Skin epidermis (tissue), 12 donors: ENCODE measurements at regions not wholly inside any gene's neighbourhood (a gene's known extent, or its start where the extent isn't known, plus 50 kb on each side); places are given as distances from the start of the nearest gene placed in this dataset.
"Not testable (repeated sequence)": the region's sequence is repeated elsewhere in the genome, so short reads cannot be mapped to it uniquely, and the experiment has no call there.

ENCODE experiments used
- H3K27ac ChIP-seq, 21 experiments: fragments of 200-600 bp; sonication (generic) in 11 of 21; one replicate each; pipeline ENCODE4 v1.5.0; 2020; ENCODE audit warnings: mild to moderate bottlenecking in 3 of 21, inconsistent platforms in 2 of 21, moderate library complexity in 2 of 21
- H3K4me3 ChIP-seq, 7 experiments: fragments of 200-600 bp; sonication (generic) in 2 of 7; one replicate each; pipeline ENCODE4 v1.5.0; 2020; ENCODE audit warnings: inconsistent platforms in 2 of 7, mild to moderate bottlenecking in 2 of 7, moderate library complexity in 1 of 7

GRCh38 chr1:234771642-234772344 is 161.8 kb upstream of the IRF2BP2 start:
- H3K27ac ChIP-seq, result peak overlapping the region in 19 of 21 experiments; percentile 13 to 93 (median 68)
- H3K4me3 ChIP-seq, result no peak overlapping the region

- Histone ChIP-seq H3K4me3 (no peak overlapping the region), H3K27ac (peak overlapping the region in 11 of 21 experiments; percentile 13 to 93 (median 73))
Measured at GRCh38 chr1:234770924-234771540, 161.1 kb upstream of the IRF2BP2 start.

GRCh38 chr1:234769986-234770795 is 160.2 kb upstream of the IRF2BP2 start:
- no peak overlapping the region for H3K4me3 ChIP-seq
- H3K27ac ChIP-seq, result peak overlapping the region in 3 of 21 experiments; percentile 3 to 71 (median 15)

- H3K4me3 ChIP-seq, result no peak overlapping the region
- H3K27ac ChIP-seq, result peak overlapping the region in 3 of 21 experiments; percentile 1 to 71 (median 52)
Measured at GRCh38 chr1:234769284-234769985, 159.5 kb upstream of the IRF2BP2 start.

- H3K4me3 ChIP-seq, result no peak overlapping the region
- H3K27ac ChIP-seq, result peak overlapping the region in 6 of 21 experiments; percentile 1 to 71 (median 39)
Measured at GRCh38 chr1:234768569-234769283, 158.7 kb upstream of the IRF2BP2 start.

- Histone ChIP-seq H3K4me3 (no peak overlapping the region), H3K27ac (peak overlapping the region in 3 of 21 experiments; percentile 5 to 71 (median 52))
Measured at GRCh38 chr1:234768171-234768568, 158.2 kb upstream of the IRF2BP2 start.

- no peak overlapping the region for H3K27ac ChIP-seq
- no peak overlapping the region for H3K4me3 ChIP-seq
Measured at GRCh38 chr1:234765672-234766071, 155.7 kb upstream of the IRF2BP2 start.

- Histone ChIP-seq H3K27ac (no peak overlapping the region), H3K4me3 (no peak overlapping the region)
Measured at GRCh38 chr1:234765181-234765580, 155.2 kb upstream of the IRF2BP2 start.

GRCh38 chr1:234763910-234764309 is 153.9 kb upstream of the IRF2BP2 start:
- Histone ChIP-seq H3K27ac (no peak overlapping the region), H3K4me3 (no peak overlapping the region)

- no peak overlapping the region for H3K27ac ChIP-seq
- no peak overlapping the region for H3K4me3 ChIP-seq
Measured at GRCh38 chr1:234763367-234763766, 153.4 kb upstream of the IRF2BP2 start.

- H3K27ac ChIP-seq, H3K4me3 ChIP-seq: not testable (repeated sequence)
Measured at GRCh38 chr1:234762127-234762526, 152.1 kb upstream of the IRF2BP2 start.

GRCh38 chr1:234760303-234760723 is 150.3 kb upstream of the IRF2BP2 start:
- H3K27ac ChIP-seq, result no peak overlapping the region

GRCh38 chr1:234759888-234760287 is 149.9 kb upstream of the IRF2BP2 start:
- Histone ChIP-seq H3K4me3 (no peak overlapping the region), H3K27ac (no peak overlapping the region)

More at GRCh38 chr1:234760303-234760723, 150.3 kb upstream of the IRF2BP2 start:
- no peak overlapping the region for H3K4me3 ChIP-seq

GRCh38 chr1:234758851-234759250 is 148.9 kb upstream of the IRF2BP2 start:
- Histone ChIP-seq H3K4me3 (no peak overlapping the region), H3K27ac (peak overlapping the region in 1 of 21 experiments; percentile 17)

- Histone ChIP-seq H3K27ac (no peak overlapping the region), H3K4me3 (no peak overlapping the region)
Measured at GRCh38 chr1:234756857-234757256, 146.9 kb upstream of the IRF2BP2 start.

GRCh38 chr1:234756066-234756774 is 146.2 kb upstream of the IRF2BP2 start:
- H3K4me3 ChIP-seq, result no peak overlapping the region
- H3K27ac ChIP-seq, result no peak overlapping the region

GRCh38 chr1:234755449-234755863 is 145.5 kb upstream of the IRF2BP2 start:
- Histone ChIP-seq H3K27ac (no peak overlapping the region), H3K4me3 (no peak overlapping the region)

- Histone ChIP-seq H3K4me3 (no peak overlapping the region), H3K27ac (no peak overlapping the region)
Measured at GRCh38 chr1:234753979-234754378, 144.0 kb upstream of the IRF2BP2 start.

- no peak overlapping the region for H3K27ac ChIP-seq
Measured at GRCh38 chr1:234752927-234753326, 142.9 kb upstream of the IRF2BP2 start.

More at GRCh38 chr1:234752927-234753326, 142.9 kb upstream of the IRF2BP2 start:
- H3K4me3 ChIP-seq, result no peak overlapping the region
